ENCODE measurements at regions not wholly inside any gene's neighbourhood (a gene's known extent, or its start where the extent isn't known, plus 50 kb on each side); places are given as distances from the start of the nearest gene placed in this dataset.

DNA sequence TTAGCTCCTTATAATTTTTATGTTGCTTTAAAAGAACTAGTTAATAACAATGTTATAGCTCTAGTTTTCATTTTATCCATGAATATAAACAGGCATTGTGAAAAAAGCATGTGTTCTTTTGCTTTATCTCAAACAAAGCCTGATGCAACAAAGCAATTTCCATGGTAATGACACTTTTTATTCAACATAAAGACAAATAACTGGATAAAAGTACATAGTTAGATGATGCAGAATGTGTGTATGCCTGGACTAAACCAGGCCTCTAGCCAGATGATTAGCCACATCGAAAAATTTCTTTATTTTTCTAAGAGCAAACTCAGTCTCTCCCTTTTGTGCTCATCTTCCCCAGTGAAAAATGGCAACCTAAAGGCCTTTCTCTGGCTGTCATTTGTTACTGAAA, 125.6 kb upstream of the TARS1 start:
- DNase-seq (ENCODE audit: low read depth): no peak

DNA sequence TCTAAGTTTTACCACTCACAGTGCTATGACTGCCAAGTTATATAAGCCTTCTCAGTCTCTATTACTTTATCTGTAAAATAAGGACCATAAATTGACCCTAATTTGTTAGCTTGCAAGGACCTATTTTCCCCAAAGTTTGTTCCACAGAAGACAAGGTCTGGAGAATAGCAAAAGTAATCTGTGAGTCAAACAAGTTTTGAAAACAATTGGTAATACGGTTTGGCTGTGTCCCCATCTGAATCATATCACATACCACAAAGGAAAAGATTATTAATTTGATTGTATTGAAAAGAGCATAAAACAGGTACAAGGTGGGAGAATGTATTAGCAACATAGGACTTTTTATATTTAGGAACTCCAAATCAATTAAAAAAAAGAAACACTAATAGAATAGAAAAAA, 124.0 kb upstream of the TARS1 start:
- DNase-seq (ENCODE audit: low read depth): no peak

GRCh38 chr5:33317271-33317670, 123.5 kb upstream of the TARS1 start:
- DNase-seq (ENCODE audit: low read depth): no peak

DNA sequence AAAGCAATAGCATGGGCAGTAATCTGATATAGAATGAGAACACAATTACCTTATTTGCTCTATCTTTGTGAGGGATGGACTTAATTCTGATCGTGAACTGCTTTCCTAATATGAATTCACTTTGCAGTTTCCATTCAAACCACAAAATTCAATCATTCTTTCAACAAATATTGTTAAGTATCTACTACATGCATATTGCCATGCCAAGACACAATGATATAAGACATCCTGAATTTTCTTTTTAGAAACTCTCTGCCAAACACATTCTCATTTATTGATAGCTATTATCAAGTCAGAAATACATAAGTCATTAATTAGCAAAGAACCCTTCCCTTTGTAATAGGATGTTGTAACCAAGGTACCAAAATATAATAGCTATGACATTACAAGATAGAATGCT, 121.6 kb upstream of the TARS1 start:
- no peak for DNase-seq (ENCODE audit: low read depth)

DNA sequence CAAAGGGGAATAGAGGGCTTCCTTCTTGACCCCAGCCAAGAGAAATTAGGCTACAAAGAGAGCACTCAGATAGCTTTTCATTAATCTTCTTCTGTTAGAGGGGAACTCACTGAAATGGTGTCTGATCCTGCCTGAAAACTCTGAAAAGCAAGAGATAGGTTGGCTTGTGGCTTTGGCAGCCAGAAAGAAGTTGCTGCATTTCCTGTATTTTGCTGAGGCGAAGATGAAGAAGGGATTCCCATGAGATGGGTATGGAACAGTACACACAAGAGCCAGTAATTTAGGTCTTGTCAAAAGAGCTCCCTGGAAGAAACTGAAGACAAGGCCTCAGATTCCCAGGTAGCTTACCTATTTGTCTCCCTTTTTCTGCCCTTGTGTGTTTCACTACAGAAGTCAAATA, 120.9 kb upstream of the TARS1 start:
- DNase-seq (ENCODE audit: low read depth): no peak

- peak; percentile 59 for DNase-seq (ENCODE audit: low read depth)
Observed at GRCh38 chr5:33321026-33321425, 119.7 kb upstream of the TARS1 start.

DNA sequence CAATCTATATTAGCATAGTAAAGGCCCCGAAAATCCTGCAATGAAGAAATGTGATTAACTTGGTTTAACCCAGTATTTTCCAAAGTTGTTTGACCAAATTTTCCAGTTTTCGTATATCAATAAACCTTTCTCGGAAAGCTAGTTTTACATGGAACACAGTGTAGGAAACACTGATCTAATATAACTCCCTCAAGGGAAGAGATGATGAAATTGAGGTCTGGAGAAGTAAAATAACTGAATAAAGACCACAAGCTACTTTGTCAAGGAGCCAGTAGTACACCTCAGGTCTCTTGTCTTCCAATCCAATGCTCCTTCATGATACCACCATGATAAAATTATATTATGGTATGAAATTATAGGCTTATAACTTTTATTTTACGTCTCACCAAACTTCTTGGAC, 118.1 kb upstream of the TARS1 start:
- no peak for DNase-seq (ENCODE audit: low read depth)

DNA sequence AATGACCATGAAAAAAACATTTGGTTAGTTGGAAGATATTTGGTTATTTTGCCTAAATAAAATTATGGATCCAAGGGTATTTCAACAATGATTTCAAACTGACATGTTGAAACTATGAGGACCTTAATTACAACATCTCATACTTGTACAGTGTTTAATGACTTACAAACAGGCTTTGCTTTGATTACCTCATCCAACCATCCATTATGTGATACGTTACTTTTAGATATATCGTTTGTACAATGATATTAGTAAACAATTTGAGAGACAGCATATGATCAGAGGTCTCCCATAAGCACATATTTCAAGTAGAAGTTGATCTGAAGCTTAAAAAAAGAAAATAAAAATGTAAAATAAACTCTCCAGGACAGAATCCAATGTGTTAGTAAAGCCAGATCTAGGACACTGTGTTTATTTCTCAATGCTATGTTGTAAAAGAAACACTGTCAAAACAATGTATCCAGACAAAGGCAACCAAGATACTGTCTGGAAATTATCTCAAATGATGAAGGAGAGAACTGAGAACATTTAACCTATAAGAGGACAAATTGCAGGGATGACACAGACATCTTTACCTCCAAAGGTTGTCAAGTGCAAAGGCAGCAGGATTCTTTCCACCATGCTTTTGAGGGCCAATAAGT, 116.0 kb upstream of the TARS1 start:
- DNase-seq (ENCODE audit: low read depth): no peak

DNA sequence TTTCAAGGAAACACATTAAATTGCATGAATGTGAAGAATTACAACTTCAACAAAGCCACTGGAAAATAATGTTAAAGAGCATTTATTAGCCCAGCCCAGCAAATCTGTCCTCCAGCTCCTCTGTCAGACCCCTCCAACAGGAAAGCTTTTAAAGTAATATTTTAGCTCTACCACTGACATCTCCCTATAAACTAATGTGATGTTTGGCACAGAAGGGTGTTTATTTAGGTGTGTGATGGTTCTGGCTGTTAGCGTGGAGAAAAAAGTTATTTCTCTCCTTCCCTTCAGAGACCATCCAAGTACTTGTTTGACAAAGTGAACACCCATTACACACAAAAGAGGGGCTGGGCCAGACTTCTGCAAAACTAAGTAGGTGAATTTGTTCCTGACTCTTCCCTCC, 111.9 kb upstream of the TARS1 start:
- DNase-seq (ENCODE audit: low read depth): no peak

DNA sequence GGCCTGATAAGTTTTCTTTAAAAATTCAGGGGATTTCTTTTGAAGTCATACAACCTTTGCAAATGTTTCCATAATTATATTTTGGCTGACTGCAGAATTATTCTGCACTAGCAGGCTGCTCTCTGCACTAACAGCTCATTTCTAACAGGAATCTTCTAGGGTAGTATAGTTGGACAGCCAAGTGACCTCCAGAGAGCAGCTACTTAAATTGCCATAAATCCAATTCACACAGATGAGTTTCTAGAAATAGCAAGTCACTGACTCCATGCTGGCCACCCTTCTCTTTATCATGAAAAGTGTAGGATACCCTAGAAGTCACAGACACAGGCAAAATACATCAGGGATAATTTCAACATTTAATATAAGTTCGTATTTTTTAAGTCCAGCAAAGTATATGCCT, 110.9 kb upstream of the TARS1 start:
- no peak for DNase-seq (ENCODE audit: low read depth)

GRCh38 chr5:33330426-33330825, 110.3 kb upstream of the TARS1 start:
- no peak for DNase-seq (ENCODE audit: low read depth)

GRCh38 chr5:33330992-33331391, 109.8 kb upstream of the TARS1 start:
- no peak for DNase-seq (ENCODE audit: low read depth)

GRCh38 chr5:33332804-33333203, 108.0 kb upstream of the TARS1 start:
- peak; percentile 37 for DNase-seq (ENCODE audit: low read depth)

DNA sequence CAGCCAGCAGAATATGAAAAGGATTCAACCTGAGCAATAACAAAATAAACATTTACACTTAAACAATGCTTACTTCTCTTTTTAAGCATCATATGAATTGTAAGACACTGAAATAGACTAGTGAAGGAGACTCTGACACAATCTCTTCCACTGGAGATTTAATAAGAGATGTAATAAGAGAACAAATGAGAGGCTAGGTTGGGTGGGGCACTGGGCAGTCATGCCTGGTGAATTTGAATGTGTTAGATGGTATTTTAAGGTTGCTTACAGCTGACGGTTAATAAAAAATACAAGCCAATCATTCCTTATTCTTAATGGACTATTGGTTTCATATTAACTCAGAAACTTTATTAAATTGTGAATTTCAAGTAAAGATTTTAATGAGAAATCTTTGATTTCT, 105.9 kb upstream of the TARS1 start:
- peak; percentile 34 for DNase-seq (ENCODE audit: low read depth)

GRCh38 chr5:33336891-33337636, 103.7 kb upstream of the TARS1 start:
- no peak for DNase-seq (ENCODE audit: low read depth)

- no peak for DNase-seq (ENCODE audit: low read depth)
Observed at GRCh38 chr5:33337637-33337992, 103.2 kb upstream of the TARS1 start.

- DNase-seq (ENCODE audit: low read depth): no peak
Observed at GRCh38 chr5:33338336-33339110, 102.2 kb upstream of the TARS1 start.

- DNase-seq (ENCODE audit: low read depth): no peak
Observed at GRCh38 chr5:33339413-33339812, 101.4 kb upstream of the TARS1 start.

DNA sequence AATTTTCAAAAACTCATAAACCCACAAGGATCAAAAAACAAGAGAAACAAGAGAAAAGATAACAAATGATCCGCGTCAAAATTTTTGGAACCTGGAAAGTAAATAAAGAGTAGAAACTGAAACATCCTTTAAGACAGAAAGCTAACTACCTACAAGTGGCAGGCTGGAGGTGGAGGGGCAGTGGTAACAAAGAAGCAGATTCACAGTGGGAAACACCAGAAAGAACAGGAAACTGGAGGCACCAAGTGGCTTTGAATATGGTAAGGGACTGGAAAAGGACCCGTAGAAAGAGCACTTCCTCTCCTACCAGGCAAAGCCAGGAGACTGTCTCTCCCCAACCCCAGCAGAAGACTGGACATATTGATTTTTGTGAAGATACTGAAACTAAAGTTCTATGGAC, 100.6 kb upstream of the TARS1 start:
- DNase-seq (ENCODE audit: low read depth): no peak

GRCh38 chr5:33341351-33341750, 99.4 kb upstream of the TARS1 start:
- DNase-seq (ENCODE audit: low read depth): no peak

- DNase-seq (ENCODE audit: low read depth): peak; percentile 40
Observed at GRCh38 chr5:33343676-33344327, 97.0 kb upstream of the TARS1 start.

GRCh38 chr5:33346534-33346933, 94.2 kb upstream of the TARS1 start:
- no peak for DNase-seq (ENCODE audit: low read depth)

Data from myocyte (in vitro differentiated cells).